B cell (primary cell): ENCODE measurements at regions not wholly inside any gene's neighbourhood (a gene's known extent, or its start where the extent isn't known, plus 50 kb on each side); places are given as distances from the start of the nearest gene placed in this dataset.

Source experiments
- EZH2 ChIP-seq: IDR thresholded peaks from 2 replicates; pipeline ENCODE4 v1.6.1; 2012; ENCODE audit warnings: borderline replicate concordance, low read depth, mild to moderate bottlenecking, moderate library complexity, low read length; ENCODE audit not compliant: insufficient read depth, poor library complexity, severe bottlenecking
- TF ChIP-seq, protein P1 (sequence below): fragments of 200-600 bp; IDR thresholded peaks from one replicate; pipeline ENCODE4 v1.8.0; 2022; ENCODE audit warnings: antibody characterized with exemption, mild to moderate bottlenecking

GRCh38 chr3:117509858-117510257 is 800.3 kb downstream of the TUSC7 start:
- TF ChIP-seq, protein P1, sequence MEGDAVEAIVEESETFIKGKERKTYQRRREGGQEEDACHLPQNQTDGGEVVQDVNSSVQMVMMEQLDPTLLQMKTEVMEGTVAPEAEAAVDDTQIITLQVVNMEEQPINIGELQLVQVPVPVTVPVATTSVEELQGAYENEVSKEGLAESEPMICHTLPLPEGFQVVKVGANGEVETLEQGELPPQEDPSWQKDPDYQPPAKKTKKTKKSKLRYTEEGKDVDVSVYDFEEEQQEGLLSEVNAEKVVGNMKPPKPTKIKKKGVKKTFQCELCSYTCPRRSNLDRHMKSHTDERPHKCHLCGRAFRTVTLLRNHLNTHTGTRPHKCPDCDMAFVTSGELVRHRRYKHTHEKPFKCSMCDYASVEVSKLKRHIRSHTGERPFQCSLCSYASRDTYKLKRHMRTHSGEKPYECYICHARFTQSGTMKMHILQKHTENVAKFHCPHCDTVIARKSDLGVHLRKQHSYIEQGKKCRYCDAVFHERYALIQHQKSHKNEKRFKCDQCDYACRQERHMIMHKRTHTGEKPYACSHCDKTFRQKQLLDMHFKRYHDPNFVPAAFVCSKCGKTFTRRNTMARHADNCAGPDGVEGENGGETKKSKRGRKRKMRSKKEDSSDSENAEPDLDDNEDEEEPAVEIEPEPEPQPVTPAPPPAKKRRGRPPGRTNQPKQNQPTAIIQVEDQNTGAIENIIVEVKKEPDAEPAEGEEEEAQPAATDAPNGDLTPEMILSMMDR = no peak
- TF ChIP-seq EZH2 = no peak
